HG03571 (cell line): ENCODE measurements at regions not wholly inside any gene's neighbourhood (a gene's known extent, or its start where the extent isn't known, plus 50 kb on each side); places are given as distances from the start of the nearest gene placed in this dataset.
"Not testable (repeated sequence)": the region's sequence is repeated elsewhere in the genome, so short reads cannot be mapped to it uniquely, and the experiment has no call there.

Experiments
- ATAC-seq: cut with Tn5 transposase; IDR thresholded peaks from one replicate; pipeline ENCODE4 v1.9.1; 2021; ENCODE audit not compliant: unreplicated experiment

DNA sequence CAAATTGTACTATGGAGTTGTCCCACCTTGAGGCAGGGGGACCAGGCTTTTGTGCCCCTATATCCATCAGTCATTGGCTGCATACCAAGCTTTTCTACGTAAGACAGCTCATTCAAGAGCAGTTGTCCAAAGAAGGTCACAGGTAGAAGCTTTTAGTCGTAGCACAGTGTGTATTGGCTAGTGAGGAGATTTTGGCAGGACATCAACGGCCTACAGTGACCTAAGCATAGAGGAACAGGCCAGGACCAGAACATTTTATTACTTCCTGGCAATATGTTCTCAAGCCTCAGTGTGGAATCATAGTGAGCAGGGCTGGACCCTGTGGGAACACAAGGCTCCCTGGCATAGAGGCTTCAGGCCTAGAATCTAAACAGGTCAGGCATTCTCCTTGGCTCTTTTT is 105.4 kb upstream of the ANKRD28 start:
- ATAC-seq = no peak

DNA sequence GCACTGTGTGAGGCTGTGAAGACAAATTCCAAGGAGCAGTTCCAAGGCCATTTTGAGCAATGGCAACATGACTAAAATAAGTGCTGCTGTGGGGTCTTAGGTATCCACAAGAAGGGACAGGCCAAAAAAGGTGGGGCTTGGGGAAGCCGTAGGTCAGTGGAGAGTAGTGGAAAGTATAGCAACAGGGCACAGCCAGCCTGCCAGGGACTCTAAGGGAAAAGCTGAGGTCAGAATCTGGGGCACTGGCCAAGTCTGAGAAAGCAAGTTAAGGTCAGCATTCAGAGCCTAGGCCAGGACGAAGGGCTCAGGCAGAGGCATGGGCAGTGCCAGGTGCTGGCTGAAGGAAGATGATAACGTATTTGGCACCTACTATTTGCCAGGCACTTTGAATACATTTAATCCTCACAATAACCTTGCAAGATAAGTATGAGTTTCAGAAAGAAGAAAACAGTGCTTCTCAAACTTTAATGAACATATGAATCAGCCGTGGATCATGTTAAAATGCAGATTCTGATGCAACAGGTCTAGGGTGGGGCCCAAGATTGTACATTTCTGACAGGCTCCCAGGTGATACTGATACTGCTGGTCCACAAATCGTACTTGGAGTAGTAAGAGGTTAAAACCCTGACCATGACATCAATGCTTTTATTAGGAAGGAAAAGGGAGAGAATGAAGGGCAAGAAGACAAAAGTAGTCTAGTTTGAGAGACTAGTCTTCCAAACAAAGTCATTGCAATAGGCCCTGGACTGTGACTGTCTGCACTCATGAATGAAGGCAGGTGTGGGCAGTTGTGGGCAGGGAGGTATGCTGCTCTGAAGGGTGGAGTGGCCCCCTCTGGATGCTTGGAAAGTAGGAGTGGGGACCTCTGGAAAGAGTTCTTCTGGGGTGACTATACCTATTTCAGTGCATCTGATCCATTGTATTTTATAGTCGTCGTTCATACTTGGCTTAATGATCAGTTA is 106.3 kb upstream of the ANKRD28 start:
- ATAC-seq = no peak

DNA sequence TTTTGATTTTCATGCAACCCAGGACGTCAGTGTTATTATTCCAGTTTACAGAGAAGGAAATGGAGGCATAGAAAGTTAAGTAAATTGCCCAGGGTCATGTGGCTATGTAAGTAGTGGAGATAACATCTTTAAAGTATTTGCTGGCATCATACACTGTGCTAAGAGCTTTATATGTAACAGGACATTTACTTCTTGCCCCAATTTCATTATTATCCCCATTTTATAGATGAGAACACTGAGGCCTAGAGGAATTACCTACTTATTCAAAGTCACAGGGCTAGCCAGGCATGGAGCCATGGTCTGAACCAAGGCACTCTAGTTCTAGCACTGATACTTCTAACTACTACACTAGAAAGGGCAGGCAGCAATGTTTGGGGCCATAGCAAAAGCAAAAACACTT is 107.3 kb upstream of the ANKRD28 start:
- no peak for ATAC-seq

DNA sequence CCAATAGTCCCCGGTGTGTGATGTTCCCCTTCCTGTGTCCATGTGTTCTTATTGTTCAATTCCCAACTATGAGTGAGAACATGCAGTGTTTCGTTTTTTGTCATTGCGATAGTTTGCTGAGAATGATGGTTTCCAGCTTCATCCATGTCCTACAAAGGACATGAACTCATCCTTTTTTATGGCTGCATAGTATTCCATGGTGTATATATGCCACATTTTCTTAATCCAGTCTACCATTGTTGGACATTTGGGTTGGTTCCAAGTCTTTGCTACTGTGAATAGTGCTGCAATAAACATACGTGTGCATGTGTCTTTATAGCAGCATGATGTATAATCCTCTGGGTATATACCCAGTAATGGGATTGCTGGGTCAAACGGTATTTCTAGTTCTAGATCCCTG is 109.6 kb upstream of the ANKRD28 start:
- not testable (repeated sequence) for ATAC-seq

DNA sequence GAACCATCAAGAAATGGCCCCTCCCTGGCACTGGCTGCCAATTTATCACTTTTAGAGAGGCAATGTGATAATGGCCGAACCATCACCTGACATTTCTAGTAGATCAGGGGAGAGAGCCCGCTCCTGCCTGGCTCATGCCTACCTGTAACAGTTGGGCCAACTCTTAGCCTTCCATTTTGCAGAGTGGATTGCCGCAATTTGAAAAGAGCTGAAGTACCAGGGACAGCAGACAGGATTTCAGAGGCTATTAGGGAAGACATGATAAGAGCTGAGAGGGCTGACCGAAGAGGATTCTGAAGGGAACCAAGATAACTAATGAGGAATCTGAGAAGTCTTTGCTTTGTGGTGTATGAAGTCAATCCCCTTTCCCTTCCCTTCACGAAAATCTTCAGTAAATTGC is 121.2 kb upstream of the ANKRD28 start:
- no peak for ATAC-seq

DNA sequence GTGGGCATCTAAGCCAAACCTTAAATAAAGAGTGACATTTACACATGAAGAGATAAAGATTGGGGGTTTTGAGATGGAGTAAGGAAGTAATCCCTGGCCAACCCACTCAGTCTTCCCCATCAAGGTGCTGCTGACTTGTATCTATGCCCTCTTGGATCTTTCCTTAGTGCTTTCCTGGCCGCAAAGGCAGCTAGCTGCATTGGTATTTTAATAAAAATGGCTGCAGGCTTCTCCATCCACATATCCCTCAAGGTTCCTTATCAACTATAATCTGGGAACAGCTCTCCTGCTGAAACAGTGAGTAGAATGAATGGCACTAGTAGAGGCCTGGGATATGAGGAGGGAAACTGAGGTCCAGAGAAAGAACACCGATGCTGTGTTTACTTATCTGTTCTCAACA is 122.2 kb upstream of the ANKRD28 start:
- no peak for ATAC-seq

DNA sequence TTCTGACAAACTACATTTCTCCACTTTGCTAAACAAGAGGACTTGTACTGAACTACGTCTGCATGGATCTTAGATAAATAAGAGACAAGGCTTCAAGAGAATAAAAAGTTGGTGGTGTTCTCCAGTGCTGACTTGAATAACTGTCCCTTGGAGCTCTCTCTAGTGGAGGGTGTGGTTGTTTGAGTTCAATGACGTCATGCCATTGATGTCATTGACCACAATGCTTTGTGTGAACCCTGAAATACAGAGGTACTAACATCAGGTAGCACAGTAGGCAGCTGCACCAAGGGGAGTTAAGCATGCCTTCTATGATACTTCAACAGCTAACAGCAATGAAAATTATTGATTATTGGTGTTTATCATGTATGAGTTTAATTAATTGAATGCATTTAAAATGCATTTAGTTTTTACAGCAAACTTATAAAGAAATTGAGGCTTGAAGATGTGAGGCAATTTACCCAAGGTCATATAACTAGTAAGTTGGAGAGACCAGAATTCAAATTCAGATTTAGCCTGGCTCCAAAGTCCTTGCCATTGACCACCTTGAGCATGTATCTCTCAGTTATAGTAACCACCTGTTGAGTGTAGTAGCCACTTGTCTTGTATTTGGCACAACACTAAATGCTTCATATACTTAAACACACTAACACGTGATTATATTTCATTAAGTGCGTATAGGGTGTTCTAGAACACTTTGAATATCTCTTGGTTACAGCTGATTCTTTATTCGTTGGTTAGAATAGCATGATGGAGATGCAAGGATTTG is 126.0 kb upstream of the ANKRD28 start:
- no peak for ATAC-seq

DNA sequence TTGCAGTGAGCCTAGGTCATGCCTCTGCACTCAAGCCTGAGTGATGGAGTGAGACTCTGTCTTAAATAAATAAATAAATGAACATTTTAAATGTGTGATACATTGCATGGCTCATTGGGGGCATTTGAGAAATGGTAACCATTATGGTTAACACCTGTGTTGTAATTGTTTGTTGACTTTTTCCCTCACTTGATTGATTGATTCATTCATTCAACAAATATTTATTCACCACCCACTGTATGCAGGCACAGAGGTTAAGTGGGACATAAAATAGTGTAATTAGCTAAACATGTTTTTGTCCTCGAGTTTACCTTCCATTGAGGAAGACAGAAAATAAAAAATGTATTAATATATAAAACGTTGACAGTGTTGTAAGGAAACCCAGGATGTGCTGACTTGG is 127.1 kb upstream of the ANKRD28 start:
- ATAC-seq = no peak

DNA sequence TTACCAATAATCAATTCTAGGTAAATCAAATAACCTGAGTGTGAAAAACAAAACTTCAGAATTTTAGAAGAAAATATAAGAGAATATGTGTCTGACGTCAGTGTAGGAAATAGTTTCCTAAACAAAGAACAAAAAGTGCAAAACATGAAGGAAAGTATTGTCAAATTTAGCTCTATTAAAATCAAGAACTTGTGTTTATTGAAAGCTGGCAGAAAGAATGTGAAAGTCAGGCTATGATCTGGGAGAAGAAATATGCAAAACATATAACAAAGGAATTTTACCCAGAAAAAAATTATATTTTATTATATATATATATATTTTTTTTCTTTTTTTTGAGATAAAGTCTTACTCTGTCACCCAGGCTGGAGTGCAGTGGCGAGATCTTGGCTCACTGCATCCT is 129.1 kb upstream of the ANKRD28 start:
- no peak for ATAC-seq

DNA sequence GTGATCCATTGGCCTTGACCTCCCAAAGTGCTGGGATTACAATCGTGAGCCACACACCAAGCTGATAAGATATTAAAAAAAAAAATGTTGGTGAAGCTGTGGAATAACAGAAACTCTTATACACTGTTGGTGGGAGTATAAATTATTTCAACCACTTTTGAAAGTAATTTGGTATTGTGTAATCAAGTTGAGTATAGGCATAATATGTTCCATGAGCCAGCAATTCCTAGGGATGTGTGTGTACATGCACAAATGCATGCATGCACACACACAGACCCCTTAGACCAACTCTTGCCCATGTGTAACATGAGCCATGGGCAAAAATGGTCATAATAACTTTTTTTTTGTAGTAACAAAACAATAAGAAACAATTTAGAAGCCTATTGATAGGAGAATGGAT is 130.2 kb upstream of the ANKRD28 start:
- no peak for ATAC-seq

DNA sequence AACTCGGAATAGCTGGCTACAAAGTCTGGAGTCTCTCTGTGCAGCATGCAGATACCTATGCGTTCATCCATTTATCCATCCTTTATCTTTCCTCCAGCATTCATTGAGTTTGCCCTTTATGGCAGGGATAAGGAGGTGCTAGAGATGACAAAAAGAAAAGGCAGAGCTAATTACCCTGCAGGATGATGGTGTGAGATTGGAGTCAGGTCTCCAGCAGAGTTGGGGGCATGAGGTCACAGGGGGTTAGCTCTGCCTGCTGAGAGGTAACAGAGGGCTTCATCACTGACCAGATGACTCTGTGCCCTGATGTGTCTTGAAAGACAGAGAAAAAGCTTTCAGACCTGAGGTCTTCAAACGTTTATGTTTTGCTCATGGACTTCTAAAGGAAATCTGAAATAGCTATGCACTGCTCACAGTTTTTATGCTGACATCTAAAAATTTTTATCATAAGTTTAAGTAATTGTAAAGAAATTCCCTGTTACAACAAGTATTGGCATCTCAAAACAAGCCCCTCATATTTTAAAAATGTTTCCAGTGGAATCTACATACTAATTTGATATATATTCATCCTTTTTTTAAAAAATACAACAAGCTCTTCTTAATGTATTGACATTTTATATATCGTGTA is 132.3 kb upstream of the ANKRD28 start:
- ATAC-seq = no peak

DNA sequence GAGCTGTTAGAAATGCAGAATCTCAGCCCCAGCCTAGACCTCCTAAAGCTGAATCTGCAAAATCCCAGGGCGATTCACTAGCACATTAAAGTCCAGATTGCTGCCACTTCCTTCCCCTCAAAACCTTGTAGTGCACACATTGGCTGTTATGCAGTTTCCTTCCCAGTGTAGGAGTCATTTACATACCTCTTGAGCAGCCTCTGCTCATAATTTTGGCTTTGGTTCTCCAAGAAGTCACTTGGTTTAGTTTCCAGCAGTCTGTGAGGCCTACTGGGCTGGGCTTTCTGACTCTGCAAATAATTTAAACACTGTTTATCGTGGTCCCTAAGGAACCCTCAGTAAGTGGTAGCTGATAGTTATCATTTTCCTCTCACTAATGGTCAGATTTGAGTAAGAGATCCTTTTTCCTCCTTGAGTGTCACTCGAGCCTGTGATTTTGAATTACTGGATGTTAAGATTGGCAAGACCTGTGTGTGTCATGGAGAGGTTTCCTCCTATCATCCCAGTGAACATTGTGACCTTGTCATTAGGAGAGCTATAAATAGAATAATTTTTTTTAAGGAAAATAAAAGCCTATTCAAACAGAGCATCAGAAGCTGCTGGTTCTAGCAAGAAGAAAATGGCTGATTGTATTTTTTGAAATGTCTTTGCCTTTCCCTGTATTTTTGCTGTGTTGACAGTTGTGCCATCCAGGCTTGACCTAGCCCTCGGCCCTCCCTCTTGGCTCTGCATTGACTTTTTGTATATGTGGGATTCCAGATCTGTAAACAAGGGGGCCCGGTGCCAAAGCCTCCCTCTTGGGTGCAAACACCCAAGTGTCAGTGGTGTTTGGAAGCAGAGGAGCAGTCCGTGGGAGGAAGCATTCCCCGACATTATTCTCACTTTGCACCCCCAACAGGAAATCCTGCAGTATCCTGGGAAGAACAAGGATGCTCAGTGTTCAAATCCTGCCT is 134.8 kb upstream of the ANKRD28 start:
- ATAC-seq = no peak

DNA sequence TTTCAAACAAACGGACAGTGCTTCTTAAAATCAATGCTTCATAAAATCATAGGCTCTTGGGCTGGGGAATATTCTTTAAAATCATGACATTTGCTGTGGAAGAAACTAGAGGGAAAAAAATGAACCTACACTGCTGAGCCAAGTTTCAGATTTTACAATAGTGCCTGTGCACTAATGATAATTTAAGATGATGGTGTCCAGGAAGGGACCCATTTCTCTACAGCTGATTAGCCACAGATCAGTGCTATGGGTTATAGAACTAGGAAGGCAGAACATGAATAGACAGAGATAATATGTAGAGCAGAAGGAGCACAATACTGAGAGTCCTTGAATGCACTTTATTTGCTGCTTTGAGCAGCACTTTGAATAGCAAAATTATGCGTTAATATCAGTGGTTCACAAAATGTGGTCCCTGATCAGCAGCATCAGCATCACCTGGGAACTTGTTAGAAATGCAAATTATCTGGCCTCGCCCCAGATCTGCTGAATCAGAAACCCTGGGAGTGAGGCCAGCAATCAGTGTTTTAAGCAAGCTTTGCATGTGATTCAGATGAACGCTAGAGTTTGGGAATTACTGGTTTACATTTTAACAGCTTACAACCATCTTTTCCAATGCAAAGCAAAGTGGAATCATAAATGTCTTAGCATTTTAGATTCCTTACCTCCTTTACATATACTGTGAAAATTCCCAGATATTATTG is 135.8 kb upstream of the ANKRD28 start:
- no peak for ATAC-seq

DNA sequence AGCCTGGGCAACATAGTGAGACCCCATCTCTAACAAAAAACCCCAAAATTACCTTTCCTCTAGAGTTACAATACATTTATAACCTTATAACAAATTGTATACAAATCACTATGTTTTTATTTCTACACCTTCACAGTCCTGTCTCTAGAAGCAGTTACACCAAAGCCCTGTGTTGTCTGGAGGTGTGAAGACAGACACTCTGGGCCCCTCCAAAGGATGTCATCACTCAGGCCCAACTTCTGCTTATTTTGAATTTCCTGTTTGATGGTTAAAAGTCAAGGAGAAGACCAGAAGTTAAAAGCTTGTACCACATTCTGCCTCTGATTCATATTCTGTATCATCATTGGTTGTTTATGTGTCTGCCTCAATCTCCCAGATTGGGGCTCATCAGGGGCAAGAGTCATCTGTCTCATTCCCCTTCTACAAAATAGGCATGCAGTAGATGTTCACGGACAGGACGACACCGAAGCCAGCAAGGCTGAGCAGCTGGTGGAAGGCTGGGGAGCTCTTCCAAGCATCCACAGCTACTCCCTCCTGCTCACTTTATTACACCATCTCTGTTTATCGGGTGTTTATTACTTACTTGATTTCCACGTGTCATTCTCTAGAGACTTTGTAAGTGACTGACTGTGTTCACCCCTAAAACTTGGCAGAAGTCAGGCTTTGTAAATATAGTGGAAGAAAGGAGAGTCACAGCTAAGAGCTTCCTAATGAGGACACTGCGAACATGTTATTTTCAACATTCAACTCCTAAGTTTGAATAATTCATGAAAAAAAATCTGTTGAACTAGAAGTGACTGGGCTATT is 136.8 kb upstream of the ANKRD28 start:
- no peak for ATAC-seq

DNA sequence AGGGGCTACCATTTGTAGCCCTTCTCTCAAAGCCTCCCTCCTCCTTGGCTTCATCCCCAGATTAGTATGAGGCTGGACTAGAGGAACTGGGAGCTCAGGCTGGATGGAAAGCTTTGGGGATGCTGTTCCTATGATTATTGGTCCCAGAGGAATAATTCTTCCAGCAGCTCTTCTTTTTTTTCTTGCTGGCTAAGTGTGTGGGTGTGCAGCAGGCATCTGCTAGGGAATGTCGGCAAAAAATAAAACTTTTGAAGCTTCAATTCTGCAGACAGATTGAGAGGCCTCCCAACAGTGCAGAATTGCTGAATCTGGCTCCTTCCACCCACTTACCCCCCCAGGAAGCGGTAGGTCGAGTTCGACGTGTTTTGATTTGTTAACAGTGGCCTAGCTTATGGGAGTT is 138.5 kb upstream of the ANKRD28 start:
- ATAC-seq = no peak

DNA sequence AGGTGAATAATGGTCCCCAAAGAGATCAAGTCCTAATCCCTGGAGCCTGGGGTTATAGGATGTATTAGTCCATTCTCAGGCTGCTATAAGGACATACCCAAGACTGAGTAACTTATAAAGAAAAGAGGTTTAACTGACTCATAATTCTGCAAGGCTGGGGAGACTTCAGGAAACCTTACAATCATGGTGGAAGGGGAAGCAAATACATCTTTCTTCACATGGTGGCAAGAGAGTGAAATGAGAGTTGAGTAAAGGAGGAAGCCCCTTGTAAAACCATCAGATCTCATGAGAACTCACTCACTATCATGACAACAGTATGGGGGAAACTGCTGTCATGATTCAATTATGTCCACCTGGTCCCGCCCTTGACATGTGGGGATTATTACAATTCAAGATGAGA is 142.9 kb upstream of the ANKRD28 start:
- ATAC-seq = no peak

DNA sequence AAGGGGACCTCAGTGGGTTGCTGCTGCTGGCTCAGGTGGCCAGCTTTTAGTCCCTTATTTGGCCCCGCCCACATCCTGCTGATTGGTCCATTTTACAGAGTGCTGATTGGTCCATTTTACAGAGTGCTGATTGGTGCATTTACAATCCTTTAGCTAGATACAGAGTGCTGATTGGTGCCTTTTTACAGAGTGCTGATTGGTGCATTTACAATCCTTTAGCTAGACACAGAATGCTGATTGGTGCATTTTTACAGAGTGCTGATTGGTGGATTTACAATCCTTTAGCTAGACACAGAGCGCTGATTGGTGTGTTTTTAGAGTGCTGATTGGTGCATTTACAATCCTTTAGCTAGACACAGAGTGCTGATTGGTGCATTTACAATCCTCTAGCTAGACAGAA is 143.7 kb upstream of the ANKRD28 start:
- not testable (repeated sequence) for ATAC-seq

DNA sequence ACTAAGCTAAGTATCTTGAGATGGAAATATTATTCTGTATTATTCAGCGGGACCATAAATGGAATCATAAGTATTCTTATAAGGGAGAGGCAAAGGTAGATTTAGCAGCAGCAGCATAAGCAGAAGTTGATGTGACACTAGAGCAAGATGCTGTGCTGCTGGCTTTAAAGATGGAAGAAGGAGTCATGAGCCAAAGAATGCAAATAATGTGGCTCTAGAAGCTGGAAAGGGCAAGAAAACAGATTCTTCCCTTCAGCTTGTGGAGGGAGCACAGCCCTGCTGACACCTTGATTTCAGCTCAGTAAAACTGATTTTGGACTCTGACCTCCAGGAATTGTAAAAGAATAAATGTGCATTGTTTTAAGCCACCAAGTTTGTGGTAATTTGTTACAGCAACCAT is 144.2 kb upstream of the ANKRD28 start:
- no peak for ATAC-seq

DNA sequence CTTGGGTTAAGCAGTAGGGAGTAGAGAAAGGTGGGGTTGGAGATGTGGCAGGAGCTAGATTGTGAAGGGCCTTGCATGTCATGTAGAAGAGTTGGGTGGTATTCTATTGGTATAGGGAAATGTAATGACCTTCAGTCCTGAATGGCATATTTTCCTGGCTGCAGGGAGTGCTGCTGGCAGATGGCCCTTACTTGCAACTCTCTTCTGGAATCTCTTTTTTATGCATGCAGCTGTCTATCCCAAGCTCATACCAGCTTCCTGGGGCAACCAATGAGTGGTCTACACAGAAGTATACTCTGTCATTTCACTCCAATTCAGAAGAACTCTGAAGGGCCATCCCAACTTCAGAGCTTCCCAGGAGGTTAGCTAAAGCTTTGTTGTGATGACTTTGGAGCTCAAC is 144.7 kb upstream of the ANKRD28 start:
- ATAC-seq = no peak
